GM18870 (cell line): ENCODE measurements at regions not wholly inside any gene's neighbourhood (a gene's known extent, or its start where the extent isn't known, plus 50 kb on each side); places are given as distances from the start of the nearest gene placed in this dataset.

Experiments
- ATAC-seq: cut with Tn5 transposase; IDR thresholded peaks from one replicate; pipeline ENCODE4 v1.9.1; 2021; ENCODE audit warnings: moderate library complexity; ENCODE audit not compliant: unreplicated experiment

GRCh38 chr5:2696156-2696807 is 55.2 kb downstream of the IRX2 start:
- no peak for ATAC-seq

- ATAC-seq, result no peak
Measured at GRCh38 chr5:2695200-2695891, 56.1 kb downstream of the IRX2 start.

- no peak for ATAC-seq
Measured at GRCh38 chr5:2691530-2691929, 59.9 kb downstream of the IRX2 start.

GRCh38 chr5:2690293-2690692 is 61.2 kb downstream of the IRX2 start:
- no peak for ATAC-seq

- ATAC-seq, result no peak
Measured at GRCh38 chr5:2688586-2688985, 62.9 kb downstream of the IRX2 start.

- ATAC-seq, result no peak
Measured at GRCh38 chr5:2687746-2688145, 63.7 kb downstream of the IRX2 start.

- no peak for ATAC-seq
Measured at GRCh38 chr5:2686321-2687124, 65.0 kb downstream of the IRX2 start.

GRCh38 chr5:2685651-2686272 is 65.7 kb downstream of the IRX2 start:
- no peak for ATAC-seq

GRCh38 chr5:2684606-2685005 is 66.9 kb downstream of the IRX2 start:
- ATAC-seq, result no peak

- no peak for ATAC-seq
Measured at GRCh38 chr5:2683720-2684119, 67.8 kb downstream of the IRX2 start.

- ATAC-seq, result no peak
Measured at GRCh38 chr5:2681476-2681875, 70.0 kb downstream of the IRX2 start.

GRCh38 chr5:2680979-2681378 is 70.5 kb downstream of the IRX2 start:
- ATAC-seq, result no peak

- ATAC-seq, result no peak
Measured at GRCh38 chr5:2677689-2678088, 73.8 kb downstream of the IRX2 start.

- no peak for ATAC-seq
Measured at GRCh38 chr5:2675548-2675947, 75.9 kb downstream of the IRX2 start.

- ATAC-seq, result no peak
Measured at GRCh38 chr5:2674456-2674855, 77.0 kb downstream of the IRX2 start.

- ATAC-seq, result no peak
Measured at GRCh38 chr5:2670940-2671339, 80.5 kb downstream of the IRX2 start.

- ATAC-seq, result no peak
Measured at GRCh38 chr5:2669913-2670312, 81.6 kb downstream of the IRX2 start.

- no peak for ATAC-seq
Measured at GRCh38 chr5:2669259-2669658, 82.2 kb downstream of the IRX2 start.

GRCh38 chr5:2666081-2666480 is 85.4 kb downstream of the IRX2 start:
- ATAC-seq, result no peak

GRCh38 chr5:2663489-2663888 is 88.0 kb downstream of the IRX2 start:
- no peak for ATAC-seq

- ATAC-seq, result no peak
Measured at GRCh38 chr5:2660315-2660714, 91.2 kb downstream of the IRX2 start.
